NCI-H1092 (cell line): ENCODE measurements at regions not wholly inside any gene's neighbourhood (a gene's known extent, or its start where the extent isn't known, plus 50 kb on each side); places are given as distances from the start of the nearest gene placed in this dataset.
"Not testable (repeated sequence)": the region's sequence is repeated elsewhere in the genome, so short reads cannot be mapped to it uniquely, and the experiment has no call there.

Experiments
- DNase-seq: peaks from one replicate; lab custom pipeline; 2025; lab: John Stamatoyannopoulos, UW

DNA sequence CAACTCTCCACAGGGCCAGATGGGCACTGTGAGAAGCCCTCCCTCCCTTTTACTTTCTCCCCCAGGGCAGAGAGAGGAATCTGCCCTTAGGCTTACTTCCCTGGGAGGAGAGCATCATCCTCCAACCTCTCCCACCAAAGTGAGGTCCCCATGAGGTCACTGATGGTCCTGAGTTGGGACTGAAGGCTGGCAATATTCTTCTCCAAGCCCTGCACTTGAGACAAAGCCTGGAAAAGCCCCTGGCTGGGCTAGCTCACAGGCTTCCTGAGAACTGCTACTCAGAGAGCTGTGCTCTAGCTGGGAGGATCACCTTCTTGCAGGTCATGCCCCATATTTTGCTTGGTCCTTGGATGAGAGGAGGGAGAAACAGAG lies 110.0 kb upstream of the MEF2A start:
- DNase-seq = no peak

DNA sequence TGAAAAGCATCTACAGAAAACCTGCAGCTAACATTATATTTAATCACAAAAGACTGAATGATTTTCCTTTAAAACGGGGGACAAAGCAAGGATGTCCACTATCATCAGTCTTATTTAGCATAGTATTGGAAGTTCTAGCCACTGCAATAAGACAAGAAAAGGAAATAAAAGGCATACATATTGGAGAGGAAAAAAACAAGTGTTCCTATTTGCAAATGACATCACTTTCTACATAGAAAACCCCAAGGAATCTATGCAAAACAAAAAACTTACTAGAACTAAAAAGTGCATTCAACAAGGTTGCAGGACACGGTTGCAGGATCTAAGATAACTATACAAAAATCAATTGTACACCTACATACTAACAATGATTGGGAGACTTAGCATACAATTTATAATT lies 101.6 kb upstream of the MEF2A start:
- no peak for DNase-seq

GRCh38 chr15:99466701-99467337 lies 99.0 kb upstream of the MEF2A start:
- DNase-seq = no peak

GRCh38 chr15:99467338-99467720 lies 98.5 kb upstream of the MEF2A start:
- no peak for DNase-seq

- DNase-seq = no peak
These were observed 97.8 kb upstream of the MEF2A start for GRCh38 chr15:99467853-99468464.

DNA sequence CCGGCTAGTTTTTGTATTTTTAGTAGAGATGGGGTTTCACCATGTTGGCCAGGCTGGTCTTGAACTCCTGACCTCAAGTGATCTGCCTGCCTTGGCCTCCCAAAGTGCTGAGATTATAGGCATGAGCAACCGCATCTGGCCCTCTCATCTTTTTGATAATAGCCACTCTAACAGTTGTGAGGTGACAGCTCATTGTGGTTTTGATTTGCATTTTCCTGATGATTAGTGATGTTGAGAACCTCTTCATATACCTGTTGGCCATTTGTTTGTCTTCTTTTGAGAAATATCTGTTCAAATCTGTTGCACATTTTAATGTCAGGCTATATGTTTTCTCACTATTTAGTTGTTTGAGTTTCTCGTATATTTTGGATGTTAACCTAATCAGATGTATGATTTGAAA lies 95.6 kb upstream of the MEF2A start:
- DNase-seq = not testable (repeated sequence)

GRCh38 chr15:99472416-99473145 lies 93.2 kb upstream of the MEF2A start:
- no peak for DNase-seq

DNA sequence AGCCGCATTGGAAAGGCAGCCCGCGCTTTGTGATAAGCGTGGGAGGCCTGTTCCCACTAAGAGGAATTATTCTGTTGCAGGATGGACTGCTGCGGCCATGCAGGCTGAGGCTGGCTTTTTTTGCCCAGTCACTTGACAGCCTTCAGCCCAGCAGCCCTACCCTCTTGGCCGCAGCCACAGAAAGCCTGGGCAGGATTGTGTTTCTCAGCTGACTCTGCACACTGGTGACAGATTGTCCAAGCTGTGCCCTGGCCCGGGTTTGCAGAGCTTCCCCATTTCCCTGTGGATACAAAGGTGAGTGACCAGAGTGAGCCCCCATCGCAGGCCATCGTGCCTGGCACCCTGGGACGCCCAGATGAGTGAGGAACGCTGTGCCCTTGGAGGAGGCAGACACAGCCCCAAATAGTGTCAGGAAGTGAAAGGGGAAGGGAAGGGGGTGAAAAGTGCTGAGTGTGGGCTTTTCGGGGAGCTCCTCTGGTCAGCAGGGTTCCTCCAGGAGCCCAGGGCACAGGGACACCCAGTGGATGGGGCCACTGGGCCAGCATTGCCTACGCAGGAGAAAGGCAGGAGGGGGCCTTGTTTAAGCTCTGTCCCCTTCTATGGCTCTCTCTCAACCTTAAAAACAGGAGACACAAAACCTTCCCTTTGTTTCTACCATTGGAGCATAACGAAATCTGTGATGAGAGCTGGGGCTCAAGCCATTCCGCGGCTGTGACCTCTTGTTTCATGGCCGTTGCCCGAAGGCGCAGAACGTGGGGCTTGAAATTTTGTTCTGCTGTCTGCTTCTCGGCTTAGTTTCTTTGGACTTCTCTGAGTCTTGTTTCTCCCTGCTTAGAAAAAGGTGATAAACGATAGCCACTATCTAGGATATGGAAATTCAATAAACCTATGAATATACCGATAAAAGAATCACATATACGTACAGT lies 91.5 kb upstream of the MEF2A start:
- no peak for DNase-seq

GRCh38 chr15:99474909-99475753 lies 90.7 kb upstream of the MEF2A start:
- no peak for DNase-seq

- no peak for DNase-seq
These were observed 89.9 kb upstream of the MEF2A start for GRCh38 chr15:99475754-99476412.

DNA sequence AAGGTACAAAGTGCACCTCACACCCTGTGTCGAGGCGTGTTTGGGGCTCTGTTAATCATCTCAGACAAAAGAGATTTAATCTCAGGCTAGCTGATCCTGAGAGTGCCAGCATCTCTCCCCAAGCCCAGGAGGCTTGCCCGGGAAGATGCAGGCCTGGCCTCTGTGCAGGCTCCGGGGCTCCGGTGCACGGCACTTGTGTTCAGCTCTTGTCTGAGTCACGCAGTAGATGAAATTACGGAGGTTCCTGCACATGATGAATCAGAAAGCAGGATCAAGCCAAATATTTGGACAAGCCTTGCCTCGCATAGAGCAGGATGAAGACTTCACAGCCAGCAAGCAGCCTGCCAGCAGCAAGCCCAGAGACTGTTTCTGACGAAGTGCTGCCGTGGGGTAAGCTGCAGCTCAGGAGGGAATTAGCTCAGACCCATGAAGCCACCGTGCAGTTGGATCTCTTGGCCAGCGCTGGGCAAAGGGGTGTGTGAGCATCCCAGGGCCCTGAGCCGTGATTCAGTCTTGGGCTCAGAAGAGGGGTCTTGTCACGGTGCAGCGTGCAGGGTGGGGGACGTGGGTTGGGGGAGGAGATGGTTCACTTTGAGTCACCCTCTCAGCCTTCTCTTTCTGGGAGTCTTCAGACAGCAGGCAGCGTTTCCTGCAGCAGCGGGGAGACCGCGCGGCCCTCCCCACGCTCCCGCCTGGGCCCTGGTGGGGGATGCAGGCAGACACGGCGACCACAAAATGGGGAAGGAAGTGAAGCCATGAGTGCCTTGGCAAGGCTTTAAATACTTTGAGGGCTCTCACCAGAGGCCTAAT lies 89.2 kb upstream of the MEF2A start:
- no peak for DNase-seq

DNA sequence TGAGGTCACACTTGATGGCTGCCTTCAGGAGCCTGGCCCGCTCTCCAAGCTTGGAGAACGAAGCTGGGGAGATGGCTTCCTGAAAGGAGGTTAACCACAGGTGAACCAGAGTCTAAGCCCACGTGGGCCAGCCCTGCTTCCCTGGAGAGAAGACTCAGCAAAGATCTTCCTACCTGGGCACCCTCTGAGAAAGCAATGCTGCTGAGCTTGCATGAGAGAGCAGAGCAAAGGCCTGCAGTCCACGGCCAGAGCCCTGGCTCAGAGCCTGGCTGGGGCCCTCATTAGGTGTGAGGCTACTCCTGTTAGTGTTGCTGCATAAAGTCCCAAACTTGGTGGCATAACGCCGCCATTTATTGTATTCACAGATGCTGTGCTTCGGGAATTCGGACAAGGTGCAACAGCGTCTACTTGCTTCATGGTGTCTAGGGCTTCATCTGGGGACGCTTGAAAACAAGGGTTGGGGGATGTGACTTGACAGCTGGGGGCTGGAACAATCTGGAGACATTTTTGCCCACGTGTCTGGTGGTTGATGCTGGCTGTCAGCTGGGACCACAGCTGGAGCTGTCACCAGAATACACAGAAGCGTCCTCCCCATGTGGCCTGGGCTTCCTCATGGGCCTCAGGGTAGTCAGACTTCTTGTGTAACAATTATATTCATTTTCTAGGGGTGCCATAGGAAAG lies 87.9 kb upstream of the MEF2A start:
- no peak for DNase-seq

GRCh38 chr15:99478977-99479376 lies 86.8 kb upstream of the MEF2A start:
- no peak for DNase-seq

DNA sequence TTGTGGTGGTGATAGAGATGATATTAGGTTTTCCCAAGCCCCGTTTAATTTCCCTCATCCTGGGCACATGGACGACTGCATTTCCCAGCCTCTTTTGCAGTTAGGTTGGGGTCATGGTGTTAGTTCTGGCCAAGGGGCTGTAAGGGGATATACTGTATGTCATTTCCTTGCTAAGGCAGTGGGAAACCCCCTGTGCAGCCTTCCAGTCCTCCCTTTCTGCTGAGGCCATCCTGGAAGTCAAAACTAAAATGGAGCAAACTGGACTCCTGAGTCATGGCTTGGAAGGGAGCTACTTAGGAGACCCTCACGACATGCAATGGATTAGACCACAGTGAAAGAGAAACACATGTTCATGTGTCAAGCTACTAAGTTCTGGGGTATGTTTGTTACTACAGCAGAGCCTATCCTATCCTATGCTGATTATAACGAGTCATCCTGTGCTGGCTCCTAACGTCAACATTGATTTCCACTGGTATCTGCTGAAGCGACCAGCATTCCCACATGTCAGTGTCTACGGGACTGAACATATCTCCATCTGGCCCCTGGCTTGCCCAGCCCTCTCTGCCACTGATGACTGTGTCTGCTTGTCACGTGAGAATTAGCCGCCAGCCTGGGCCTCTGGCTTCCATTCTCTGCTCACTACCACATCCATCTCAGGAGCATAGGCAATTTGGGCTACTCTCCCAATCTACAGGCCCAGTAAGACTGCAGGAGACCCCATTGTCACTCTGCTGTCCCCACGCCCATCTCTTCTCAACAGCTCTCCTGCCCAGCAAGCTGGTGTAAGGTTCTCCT lies 85.6 kb upstream of the MEF2A start:
- DNase-seq = no peak

GRCh38 chr15:99481113-99481950 lies 84.5 kb upstream of the MEF2A start:
- no peak for DNase-seq

GRCh38 chr15:99481951-99482230 lies 83.9 kb upstream of the MEF2A start:
- DNase-seq = no peak

GRCh38 chr15:99482993-99483392 lies 82.8 kb upstream of the MEF2A start:
- no peak for DNase-seq
